Gastrocnemius medialis (tissue), 4 donors: ENCODE measurements at regions not wholly inside any gene's neighbourhood (a gene's known extent, or its start where the extent isn't known, plus 50 kb on each side); places are given as distances from the start of the nearest gene placed in this dataset.

Experiments
- CTCF ChIP-seq, 5 experiments: fragments of 450-650 bp in 3 of 5; fragments of 200-600 bp in 2 of 5; sonication (generic) in 2 of 5; IDR thresholded peaks in 4 of 5; conservative IDR thresholded peaks in 1 of 5; 1 replicate in 4 of 5; 2 replicates in 1 of 5; pipeline ENCODE4 v1.5.1; 2016 to 2019; ENCODE audit warnings: antibody characterized with exemption in 5 of 5, mild to moderate bottlenecking in 3 of 5, moderate library complexity in 3 of 5
- POLR2A ChIP-seq, 2 donors: fragments of 450-650 bp; IDR thresholded peaks; one replicate each; pipeline ENCODE4 v1.6.1; 2017; ENCODE audit warnings: antibody characterized with exemption in 2 of 2, mild to moderate bottlenecking in 2 of 2, moderate library complexity in 2 of 2

GRCh38 chrX:140916872-140917271, 85.5 kb upstream of the SPANXB1 start:
- TF ChIP-seq POLR2A (IDR thresholded peaks at IDR 0.05) (no peak), CTCF (IDR thresholded peaks at IDR 0.05 in 4 of 5, conservative IDR thresholded peaks at IDR 0.05 in 1 of 5) (no peak)
